NCI-H2227 treated with DMSO at 0.1 percent for 48 hours (cell line): ENCODE measurements at regions not wholly inside any gene's neighbourhood (a gene's known extent, or its start where the extent isn't known, plus 50 kb on each side); places are given as distances from the start of the nearest gene placed in this dataset.
"Not testable (repeated sequence)": the region's sequence is repeated elsewhere in the genome, so short reads cannot be mapped to it uniquely, and the experiment has no call there.

Experiments
- DNase-seq: peaks from one replicate; lab custom pipeline; 2025; lab: John Stamatoyannopoulos, UW

- DNase-seq, result no peak
These were observed 133.7 kb downstream of the ANXA2 start for GRCh38 chr15:60264088-60264487.

- no peak for DNase-seq
These were observed 133.2 kb downstream of the ANXA2 start for GRCh38 chr15:60264566-60264965.

- no peak for DNase-seq
These were observed 132.7 kb downstream of the ANXA2 start for GRCh38 chr15:60265057-60265456.

- DNase-seq, result no peak
These were observed 125.2 kb downstream of the ANXA2 start for GRCh38 chr15:60272623-60273022.

- DNase-seq, result peak; percentile 0
These were observed 122.2 kb downstream of the ANXA2 start for GRCh38 chr15:60275624-60276023.

GRCh38 chr15:60278879-60279278, 118.9 kb downstream of the ANXA2 start:
- DNase-seq, result no peak

- no peak for DNase-seq
These were observed 117.5 kb downstream of the ANXA2 start for GRCh38 chr15:60280259-60280658.

- DNase-seq, result no peak
These were observed 113.8 kb downstream of the ANXA2 start for GRCh38 chr15:60283936-60284335.

- DNase-seq, result not testable (repeated sequence)
These were observed 101.9 kb downstream of the ANXA2 start for GRCh38 chr15:60295901-60296300.

GRCh38 chr15:60297047-60297446, 100.7 kb downstream of the ANXA2 start:
- no peak for DNase-seq
